Prostate gland (tissue), 2 donors: ENCODE measurements at regions not wholly inside any gene's neighbourhood (a gene's known extent, or its start where the extent isn't known, plus 50 kb on each side); places are given as distances from the start of the nearest gene placed in this dataset.

ENCODE experiments used
- POLR2A ChIP-seq: fragments of 450-650 bp; IDR thresholded peaks from one replicate; pipeline ENCODE4 v1.6.1; 2016; ENCODE audit warnings: antibody characterized with exemption, mild to moderate bottlenecking
- TF ChIP-seq, protein P1 (sequence below), 4 experiments: fragments of 200-600 bp in 2 of 4; fragments of 450-650 bp in 2 of 4; sonication (generic) in 2 of 4; IDR thresholded peaks; 1 replicate in 3 of 4; 2 replicates in 1 of 4; pipeline ENCODE4 v1.5.1; 2016 to 2019; ENCODE audit warnings: antibody characterized with exemption in 4 of 4, mild to moderate bottlenecking in 2 of 4, moderate library complexity in 2 of 4

DNA sequence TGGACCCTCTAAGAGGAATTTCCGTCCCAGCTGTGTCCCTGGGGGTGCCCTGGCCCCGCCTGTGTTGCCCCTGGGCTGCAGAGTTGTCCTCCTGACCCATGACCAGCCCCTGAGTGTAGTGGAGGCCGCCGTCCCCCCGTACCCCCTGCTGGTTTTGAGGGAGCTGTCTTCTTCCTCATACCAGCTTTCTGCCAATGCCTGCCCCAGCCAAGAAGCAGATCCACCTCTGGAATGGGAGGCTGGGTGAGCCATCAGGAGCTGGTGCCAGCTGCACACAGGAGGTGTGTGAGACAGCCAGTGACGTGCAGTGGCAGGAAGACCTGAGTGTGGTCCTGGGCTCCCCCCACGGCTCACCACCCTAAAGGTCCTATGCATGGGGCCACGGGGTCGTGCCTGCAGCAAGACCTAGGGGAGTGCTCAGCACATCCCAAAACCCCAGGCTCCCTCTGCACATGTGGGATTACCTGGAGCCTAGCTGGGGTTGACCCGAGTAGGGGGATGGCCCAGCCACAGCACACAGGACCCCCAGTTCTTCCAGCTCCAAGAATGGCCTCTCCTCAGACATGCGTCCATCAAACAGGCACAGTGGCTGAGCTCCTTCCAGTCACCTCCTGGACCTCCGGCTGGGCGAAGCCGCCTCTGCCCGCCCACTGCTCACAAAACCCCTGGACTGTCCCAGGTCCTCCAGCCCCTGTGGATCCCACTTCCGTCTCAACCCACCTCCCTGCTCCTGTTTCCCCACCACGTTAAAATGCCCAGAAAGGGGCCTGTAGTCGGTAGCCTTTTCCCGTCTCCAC is 647.6 kb downstream of the BRD1 start:
- TF ChIP-seq, protein P1, sequence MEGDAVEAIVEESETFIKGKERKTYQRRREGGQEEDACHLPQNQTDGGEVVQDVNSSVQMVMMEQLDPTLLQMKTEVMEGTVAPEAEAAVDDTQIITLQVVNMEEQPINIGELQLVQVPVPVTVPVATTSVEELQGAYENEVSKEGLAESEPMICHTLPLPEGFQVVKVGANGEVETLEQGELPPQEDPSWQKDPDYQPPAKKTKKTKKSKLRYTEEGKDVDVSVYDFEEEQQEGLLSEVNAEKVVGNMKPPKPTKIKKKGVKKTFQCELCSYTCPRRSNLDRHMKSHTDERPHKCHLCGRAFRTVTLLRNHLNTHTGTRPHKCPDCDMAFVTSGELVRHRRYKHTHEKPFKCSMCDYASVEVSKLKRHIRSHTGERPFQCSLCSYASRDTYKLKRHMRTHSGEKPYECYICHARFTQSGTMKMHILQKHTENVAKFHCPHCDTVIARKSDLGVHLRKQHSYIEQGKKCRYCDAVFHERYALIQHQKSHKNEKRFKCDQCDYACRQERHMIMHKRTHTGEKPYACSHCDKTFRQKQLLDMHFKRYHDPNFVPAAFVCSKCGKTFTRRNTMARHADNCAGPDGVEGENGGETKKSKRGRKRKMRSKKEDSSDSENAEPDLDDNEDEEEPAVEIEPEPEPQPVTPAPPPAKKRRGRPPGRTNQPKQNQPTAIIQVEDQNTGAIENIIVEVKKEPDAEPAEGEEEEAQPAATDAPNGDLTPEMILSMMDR (IDR thresholded peaks at IDR 0.05): no peak
- TF ChIP-seq POLR2A: no peak
